ENCODE measurements at regions not wholly inside any gene's neighbourhood (a gene's known extent, or its start where the extent isn't known, plus 50 kb on each side); places are given as distances from the start of the nearest gene placed in this dataset.

DNA sequence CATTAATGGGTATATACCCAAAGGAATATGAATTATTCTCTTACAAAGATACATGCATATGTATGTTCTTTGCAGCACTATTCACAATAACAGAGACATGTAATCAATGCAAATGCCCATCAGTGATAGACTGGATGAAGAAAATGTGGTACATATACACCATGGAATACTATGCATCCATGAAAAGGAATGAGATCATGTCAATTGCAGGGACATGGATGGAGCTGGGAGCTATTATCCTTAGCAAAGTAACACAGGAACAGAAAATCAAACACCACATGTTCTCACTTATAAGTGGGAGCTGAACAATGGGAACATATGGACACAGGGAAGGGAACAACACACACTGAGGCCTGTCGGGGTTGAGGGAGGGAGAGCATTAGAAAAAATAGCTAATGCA lies 141.1 kb upstream of the HS3ST4 start (continued):
- TF ChIP-seq, protein P1, sequence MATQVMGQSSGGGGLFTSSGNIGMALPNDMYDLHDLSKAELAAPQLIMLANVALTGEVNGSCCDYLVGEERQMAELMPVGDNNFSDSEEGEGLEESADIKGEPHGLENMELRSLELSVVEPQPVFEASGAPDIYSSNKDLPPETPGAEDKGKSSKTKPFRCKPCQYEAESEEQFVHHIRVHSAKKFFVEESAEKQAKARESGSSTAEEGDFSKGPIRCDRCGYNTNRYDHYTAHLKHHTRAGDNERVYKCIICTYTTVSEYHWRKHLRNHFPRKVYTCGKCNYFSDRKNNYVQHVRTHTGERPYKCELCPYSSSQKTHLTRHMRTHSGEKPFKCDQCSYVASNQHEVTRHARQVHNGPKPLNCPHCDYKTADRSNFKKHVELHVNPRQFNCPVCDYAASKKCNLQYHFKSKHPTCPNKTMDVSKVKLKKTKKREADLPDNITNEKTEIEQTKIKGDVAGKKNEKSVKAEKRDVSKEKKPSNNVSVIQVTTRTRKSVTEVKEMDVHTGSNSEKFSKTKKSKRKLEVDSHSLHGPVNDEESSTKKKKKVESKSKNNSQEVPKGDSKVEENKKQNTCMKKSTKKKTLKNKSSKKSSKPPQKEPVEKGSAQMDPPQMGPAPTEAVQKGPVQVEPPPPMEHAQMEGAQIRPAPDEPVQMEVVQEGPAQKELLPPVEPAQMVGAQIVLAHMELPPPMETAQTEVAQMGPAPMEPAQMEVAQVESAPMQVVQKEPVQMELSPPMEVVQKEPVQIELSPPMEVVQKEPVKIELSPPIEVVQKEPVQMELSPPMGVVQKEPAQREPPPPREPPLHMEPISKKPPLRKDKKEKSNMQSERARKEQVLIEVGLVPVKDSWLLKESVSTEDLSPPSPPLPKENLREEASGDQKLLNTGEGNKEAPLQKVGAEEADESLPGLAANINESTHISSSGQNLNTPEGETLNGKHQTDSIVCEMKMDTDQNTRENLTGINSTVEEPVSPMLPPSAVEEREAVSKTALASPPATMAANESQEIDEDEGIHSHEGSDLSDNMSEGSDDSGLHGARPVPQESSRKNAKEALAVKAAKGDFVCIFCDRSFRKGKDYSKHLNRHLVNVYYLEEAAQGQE (IDR thresholded peaks at IDR 0.05; ENCODE audit: low read depth) = no peak
- TF ChIP-seq RAD21 (IDR thresholded peaks at IDR 0.05; ENCODE audit: low read depth) = no peak
- TF ChIP-seq EZH2 (IDR thresholded peaks at IDR 0.05) = no peak

DNA sequence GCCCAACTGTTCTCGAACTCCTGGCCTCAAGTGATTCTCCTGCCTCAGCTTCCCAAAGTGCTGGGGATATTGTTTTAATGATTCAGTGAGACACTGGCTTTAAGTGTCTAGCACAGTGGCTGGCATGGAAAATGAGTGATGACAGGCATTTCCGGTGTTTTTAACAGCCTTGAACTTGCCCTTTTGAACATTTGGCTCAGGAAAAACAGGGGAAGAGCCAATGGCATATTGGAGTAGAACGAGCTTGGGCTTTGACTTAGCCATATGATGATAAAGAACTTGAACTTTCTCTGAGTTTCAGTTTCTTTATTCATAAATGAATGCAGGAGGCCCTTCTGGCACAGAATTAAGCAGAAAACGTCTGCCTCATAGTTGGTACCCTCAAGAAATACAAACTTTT lies 145.0 kb upstream of the HS3ST4 start:
- Histone ChIP-seq H3K79me2 (ENCODE audit: insufficient read depth, low read length) (no peaks in the 10 kb centered on the region), H3K9me3 (ENCODE audit: control insufficient read depth in 1 of 2, insufficient read depth in 1 of 2, low read depth in 1 of 2, low read length in 2 of 2) (no peaks in the 10 kb centered on the region), H3K36me3 (ENCODE audit: control insufficient read depth in 1 of 2, insufficient read depth in 2 of 2, low read length in 2 of 2) (no peaks in the 10 kb centered on the region), H3K9me2 (ENCODE audit: insufficient read depth) (no peaks in the 10 kb centered on the region), H2AFZ (ENCODE audit: low read depth, low read length, poor library complexity, severe bottlenecking) (no peak overlapping the region), H4K20me1 (ENCODE audit: insufficient read depth) (no peaks in the 10 kb centered on the region), H3K4me3 (replicated peaks in 1 of 2; ENCODE audit: low read depth in 1 of 2, low read length in 2 of 2) (no peak overlapping the region), H3K27ac (ENCODE audit: low read depth, low read length) (no peak overlapping the region), H3K9ac (ENCODE audit: low read length) (no peak overlapping the region), H3K27me3 (ENCODE audit: insufficient read depth, low read length) (no peaks in the 10 kb centered on the region), H3K4me1 (ENCODE audit: control insufficient read depth in 1 of 2, insufficient read depth in 2 of 2, low read length in 2 of 2) (no peaks in the 10 kb centered on the region), H3K4me2 (ENCODE audit: low read length) (no peak overlapping the region)
- POLR2A ChIA-PET = no interaction called here
- RAD21 ChIA-PET (ENCODE audit: low non-redundant PET in 1 of 2, low total read pairs in 2 of 2, uncharacterized antibody in 2 of 2, unreplicated experiment in 2 of 2) = no interaction called here
- TF ChIP-seq, protein P2, sequence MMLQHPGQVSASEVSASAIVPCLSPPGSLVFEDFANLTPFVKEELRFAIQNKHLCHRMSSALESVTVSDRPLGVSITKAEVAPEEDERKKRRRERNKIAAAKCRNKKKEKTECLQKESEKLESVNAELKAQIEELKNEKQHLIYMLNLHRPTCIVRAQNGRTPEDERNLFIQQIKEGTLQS (IDR thresholded peaks at IDR 0.05) = no peak
- TF ChIP-seq CBX3 (IDR thresholded peaks at IDR 0.05; ENCODE audit: low read depth) (no peak), RAD21 (IDR thresholded peaks at IDR 0.05; ENCODE audit: low read depth) (no peak)
- TF ChIP-seq, protein P1 (IDR thresholded peaks at IDR 0.05; ENCODE audit: low read depth) = no peak
- TF ChIP-seq, protein P3, sequence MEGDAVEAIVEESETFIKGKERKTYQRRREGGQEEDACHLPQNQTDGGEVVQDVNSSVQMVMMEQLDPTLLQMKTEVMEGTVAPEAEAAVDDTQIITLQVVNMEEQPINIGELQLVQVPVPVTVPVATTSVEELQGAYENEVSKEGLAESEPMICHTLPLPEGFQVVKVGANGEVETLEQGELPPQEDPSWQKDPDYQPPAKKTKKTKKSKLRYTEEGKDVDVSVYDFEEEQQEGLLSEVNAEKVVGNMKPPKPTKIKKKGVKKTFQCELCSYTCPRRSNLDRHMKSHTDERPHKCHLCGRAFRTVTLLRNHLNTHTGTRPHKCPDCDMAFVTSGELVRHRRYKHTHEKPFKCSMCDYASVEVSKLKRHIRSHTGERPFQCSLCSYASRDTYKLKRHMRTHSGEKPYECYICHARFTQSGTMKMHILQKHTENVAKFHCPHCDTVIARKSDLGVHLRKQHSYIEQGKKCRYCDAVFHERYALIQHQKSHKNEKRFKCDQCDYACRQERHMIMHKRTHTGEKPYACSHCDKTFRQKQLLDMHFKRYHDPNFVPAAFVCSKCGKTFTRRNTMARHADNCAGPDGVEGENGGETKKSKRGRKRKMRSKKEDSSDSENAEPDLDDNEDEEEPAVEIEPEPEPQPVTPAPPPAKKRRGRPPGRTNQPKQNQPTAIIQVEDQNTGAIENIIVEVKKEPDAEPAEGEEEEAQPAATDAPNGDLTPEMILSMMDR (IDR thresholded peaks at IDR 0.05 in 2 of 3, conservative IDR thresholded peaks at IDR 0.05 in 1 of 3; ENCODE audit: borderline replicate concordance in 1 of 3, insufficient read depth in 1 of 3, low read depth in 2 of 3, low read length in 2 of 3) = no peak
- BruUV-seq (replicated peaks) = no TSS peak
- DNase-seq (ENCODE audit: low read depth, low spot score) (no peak), ATAC-seq (no peak)
- CTCF ChIA-PET = no interaction called here
- intact Hi-C loops (cut with micrococcal nuclease) = no loop called here

Data from HCT116 (cell line).